A549 (cell line): ENCODE measurements at regions not wholly inside any gene's neighbourhood (a gene's known extent, or its start where the extent isn't known, plus 50 kb on each side); places are given as distances from the start of the nearest gene placed in this dataset.

Experiments
- ATAC-seq, 2 experiments: fragments of 200-7000 bp in 1 of 2; fragments of >200 bp in 1 of 2; cut with Nextera tagmentation in 1 of 2; cut with Tn5 transposase in 1 of 2; 3 replicates each; pipeline versions ENCODE4 v1.8.0 to v1.9.1; 2018 to 2020; ENCODE audit warnings: mild to moderate bottlenecking in 1 of 2, moderate library complexity in 1 of 2
- CTCF ChIA-PET: fragments of 300-600 bp; sonication (Branson Sonifier 250); formaldehyde crosslinking; extraction: SDS; loops from one replicate; lab custom pipeline; 2021; ENCODE audit warnings: antibody characterized with exemption, inconsistent platforms; lab: Yijun Ruan, JAX
- POLR2A ChIA-PET: fragments of 350-600 bp; formaldehyde crosslinking; extraction: SDS; loops from one replicate; lab custom pipeline; 2021; ENCODE audit warnings: antibody characterized with exemption, inconsistent platforms; lab: Yijun Ruan, JAX
- DNase-seq, 2 experiments: peaks; one replicate each; pipeline versions ENCODE4 v3.0.0 to v3.0.0-alpha.2; 2011 to 2016; ENCODE audit warnings: low read depth in 1 of 2, low spot score in 1 of 2
- FAIRE-seq: peaks from 2 replicates; lab custom pipeline; 2011; peaks lifted over from hg19 to GRCh38; lab: Jason Lieb, UNC
- H3K27ac ChIP-seq, 2 experiments: fragments of >200 bp; sonication (Bioruptor Twin); formaldehyde crosslinking; 3 replicates each; pipeline ENCODE4 v1.5.1; 2016 to 2017
- H3K4me1 ChIP-seq: fragments of >200 bp; sonication (Bioruptor Twin); formaldehyde crosslinking; 3 replicates; pipeline ENCODE4 v1.6.1; 2016
- H3K4me2 ChIP-seq: fragments of >200 bp; sonication (Bioruptor Twin); formaldehyde crosslinking; 3 replicates; pipeline ENCODE4 v1.6.1; 2016
- H3K4me3 ChIP-seq: fragments of >200 bp; sonication (Bioruptor Twin); formaldehyde crosslinking; 3 replicates; pipeline ENCODE4 v1.5.1; 2016
- H3K9me3 ChIP-seq: fragments of >200 bp; sonication (Bioruptor Twin); formaldehyde crosslinking; 3 replicates; pipeline ENCODE4 v1.6.1; 2016
- CEBPB ChIP-seq, 2 experiments: fragments of >200 bp in 1 of 2; sonication (Bioruptor Twin) in 1 of 2; formaldehyde crosslinking in 1 of 2; IDR thresholded peaks; 2 replicates each; pipeline ENCODE4 v1.6.1; 2012 to 2016
- EHMT2 ChIP-seq: fragments of 200-600 bp; sonication (generic); IDR thresholded peaks from 2 replicates; pipeline ENCODE4 v1.6.1; 2016; ENCODE audit warnings: antibody characterized with exemption, low read depth, mild to moderate bottlenecking, moderate library complexity
- EP300 ChIP-seq, 2 experiments: fragments of >200 bp; sonication (Bioruptor Twin); formaldehyde crosslinking; IDR thresholded peaks; 2 replicates in 1 of 2; 3 replicates in 1 of 2; pipeline ENCODE4 v1.6.1; 2016 to 2017
- ESRRA ChIP-seq: fragments of 150-350 bp; IDR thresholded peaks from 2 replicates; pipeline ENCODE4 v1.6.1; 2014; ENCODE audit warnings: mild to moderate bottlenecking, low read length, borderline replicate concordance
- GATA3 ChIP-seq: IDR thresholded peaks from 2 replicates; pipeline ENCODE4 v1.6.1; 2012; ENCODE audit warnings: borderline replicate concordance
- NPAS2 ChIP-seq: fragments of 250-450 bp; sonication (Bioruptor Pico); IDR thresholded peaks from 2 replicates; pipeline ENCODE4 v1.8.0; 2022; ENCODE audit warnings: mild to moderate bottlenecking, moderate library complexity, borderline replicate concordance
- RNF2 ChIP-seq: fragments of 200-600 bp; sonication (generic); IDR thresholded peaks from 2 replicates; pipeline ENCODE4 v1.6.1; 2016; ENCODE audit warnings: low read depth, mild to moderate bottlenecking, antibody characterized with exemption, moderate library complexity, borderline replicate concordance
- ZSCAN20 ChIP-seq: fragments of 250-450 bp; sonication (Bioruptor Pico); IDR thresholded peaks from 2 replicates; pipeline ENCODE4 v1.8.0; 2022; ENCODE audit warnings: mild to moderate bottlenecking, moderate library complexity
- WGBS: methylation state at CpG from one replicate; pipeline ENCODE4 v1.1.6; 2017; ENCODE audit errors: missing lambda C conversion rate; 5-methylcytosine and 5-hydroxymethylcytosine counted together
- TF ChIP-seq, protein P1 (sequence below): fragments of 200-600 bp; sonication (generic); IDR thresholded peaks from 2 replicates; pipeline ENCODE4 v1.6.1; 2016; ENCODE audit warnings: antibody characterized with exemption, mild to moderate bottlenecking, moderate library complexity
- TF ChIP-seq, protein P2 (sequence below): fragments of 250-450 bp; sonication (Bioruptor Pico); IDR thresholded peaks from 2 replicates; pipeline ENCODE4 v1.5.0; 2021; ENCODE audit warnings: mild to moderate bottlenecking, moderate library complexity, borderline replicate concordance

DNA sequence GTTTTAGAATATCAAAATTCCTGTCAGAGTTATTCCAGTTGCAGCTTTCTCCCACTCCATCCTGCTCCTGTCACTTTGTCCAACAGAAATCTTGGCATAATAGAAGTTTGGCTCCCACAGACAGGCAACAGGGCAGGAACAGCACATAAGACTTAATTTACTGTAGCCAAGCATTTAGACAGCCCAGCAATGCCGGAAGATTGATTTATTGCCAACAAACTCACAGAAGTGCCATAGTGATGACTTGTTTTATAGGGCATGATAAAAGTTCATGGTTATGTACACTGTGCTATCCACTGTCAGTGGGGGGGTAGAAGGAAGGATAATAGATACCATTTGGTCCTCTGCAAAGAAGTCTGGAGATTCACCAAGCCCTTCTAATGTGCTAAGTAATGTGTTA lies 98.3 kb upstream of the CBLB start:
- FAIRE-seq (no peak), DNase-seq (peak in 1 of 2 experiments; percentile 51), ATAC-seq (peak in 1 of 2 experiments; percentile 85; a peak in 4 of 6 replicates)
- Histone ChIP-seq H3K4me2 (0 out of 3 replicates have a peak overlapping the region, but pooled peaks have one; percentile 4), H3K9me3 (peaks cover 21% of the 10 kb centered on the region; the same call in 2 of the 3 replicates), H3K4me1 (peaks cover 16% of the 10 kb centered on the region; the same call in 1 of the 3 replicates), H3K27ac (peak overlapping the region in 1 of 2 experiments; percentile 31; a peak in 1 of 6 replicates), H3K4me3 (no peak overlapping the region)
- ChIA-PET CTCF (interaction anchor here (1.0 kb wide), 1 partner anchor 15 kb away, joined by 3 read pairs; no protein-coding TSS in a partner anchor), POLR2A (no interaction called here)
- 0% methylated on average over 1 of the region's 1 CpG for WGBS
- TF ChIP-seq GATA3 (peak; percentile 38; the same call in 1 of the 2 replicates), EP300 (IDR thresholded peaks at IDR 0.05) (no peak)
- TF ChIP-seq, protein P1, sequence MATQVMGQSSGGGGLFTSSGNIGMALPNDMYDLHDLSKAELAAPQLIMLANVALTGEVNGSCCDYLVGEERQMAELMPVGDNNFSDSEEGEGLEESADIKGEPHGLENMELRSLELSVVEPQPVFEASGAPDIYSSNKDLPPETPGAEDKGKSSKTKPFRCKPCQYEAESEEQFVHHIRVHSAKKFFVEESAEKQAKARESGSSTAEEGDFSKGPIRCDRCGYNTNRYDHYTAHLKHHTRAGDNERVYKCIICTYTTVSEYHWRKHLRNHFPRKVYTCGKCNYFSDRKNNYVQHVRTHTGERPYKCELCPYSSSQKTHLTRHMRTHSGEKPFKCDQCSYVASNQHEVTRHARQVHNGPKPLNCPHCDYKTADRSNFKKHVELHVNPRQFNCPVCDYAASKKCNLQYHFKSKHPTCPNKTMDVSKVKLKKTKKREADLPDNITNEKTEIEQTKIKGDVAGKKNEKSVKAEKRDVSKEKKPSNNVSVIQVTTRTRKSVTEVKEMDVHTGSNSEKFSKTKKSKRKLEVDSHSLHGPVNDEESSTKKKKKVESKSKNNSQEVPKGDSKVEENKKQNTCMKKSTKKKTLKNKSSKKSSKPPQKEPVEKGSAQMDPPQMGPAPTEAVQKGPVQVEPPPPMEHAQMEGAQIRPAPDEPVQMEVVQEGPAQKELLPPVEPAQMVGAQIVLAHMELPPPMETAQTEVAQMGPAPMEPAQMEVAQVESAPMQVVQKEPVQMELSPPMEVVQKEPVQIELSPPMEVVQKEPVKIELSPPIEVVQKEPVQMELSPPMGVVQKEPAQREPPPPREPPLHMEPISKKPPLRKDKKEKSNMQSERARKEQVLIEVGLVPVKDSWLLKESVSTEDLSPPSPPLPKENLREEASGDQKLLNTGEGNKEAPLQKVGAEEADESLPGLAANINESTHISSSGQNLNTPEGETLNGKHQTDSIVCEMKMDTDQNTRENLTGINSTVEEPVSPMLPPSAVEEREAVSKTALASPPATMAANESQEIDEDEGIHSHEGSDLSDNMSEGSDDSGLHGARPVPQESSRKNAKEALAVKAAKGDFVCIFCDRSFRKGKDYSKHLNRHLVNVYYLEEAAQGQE = no peak

DNA sequence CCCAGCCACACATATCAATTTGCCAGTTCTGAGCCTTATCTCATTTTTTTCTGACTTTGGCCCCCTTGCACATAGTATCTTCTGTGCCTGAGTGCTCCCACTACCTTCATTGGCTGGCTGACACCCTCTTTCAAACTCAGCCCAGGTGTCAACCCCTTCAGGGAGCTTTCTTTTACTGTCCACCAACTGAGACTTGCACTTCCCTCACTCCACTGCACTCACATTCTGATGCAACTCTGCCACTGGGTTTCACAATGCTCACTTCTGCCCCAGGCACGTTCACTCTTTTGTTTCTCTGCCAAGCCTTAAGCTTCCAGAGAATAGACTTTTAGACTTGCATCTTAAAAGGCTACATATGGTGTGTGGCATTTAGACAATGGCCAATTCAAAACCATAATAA lies 101.5 kb upstream of the CBLB start:
- FAIRE-seq = no peak

DNA sequence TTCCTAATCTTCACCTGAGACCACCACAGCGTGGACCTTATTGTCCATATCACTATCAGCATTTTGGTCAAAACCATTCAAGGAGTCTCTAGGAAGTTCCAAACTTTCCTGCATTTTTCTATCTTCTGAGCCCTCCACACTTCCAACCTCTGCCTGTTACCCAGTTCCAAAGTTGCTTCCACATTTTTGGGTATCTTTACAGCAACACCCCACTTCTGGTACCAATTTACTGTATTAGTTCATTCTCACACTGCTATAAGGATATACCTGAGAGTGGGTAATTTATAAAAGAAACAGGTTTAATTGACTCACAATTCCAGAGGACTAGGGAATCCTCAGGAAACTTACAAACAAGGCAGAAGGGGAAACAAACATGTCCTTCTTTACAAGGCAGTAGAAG lies 103.3 kb upstream of the CBLB start:
- 0% methylated on average over 1 of the region's 1 CpG for WGBS
- Histone ChIP-seq H3K9me3 (peaks cover 25% of the 10 kb centered on the region; the same call in 2 of the 3 replicates), H3K4me3 (no peak overlapping the region), H3K4me1 (peaks cover 5% of the 10 kb centered on the region; the same call in 1 of the 3 replicates), H3K4me2 (no peak overlapping the region), H3K27ac (no peak overlapping the region)
- TF ChIP-seq ESRRA (no peak), NPAS2 (no peak), EHMT2 (no peak), RNF2 (no peak)
- POLR2A ChIA-PET = no interaction called here
- FAIRE-seq (no peak), DNase-seq (no peak), ATAC-seq (no peak)
- CTCF ChIA-PET = no interaction called here

More for the DNA sequence above, 101.5 kb upstream of the CBLB start:
- 4% methylated on average over 1 of the region's 1 CpG for WGBS
- peak overlapping the region in 1 of 2 experiments; percentile 51; a peak in 3 of 6 replicates for H3K27ac ChIP-seq
- CTCF ChIA-PET = interaction anchor here (0.6 to 1.0 kb wide), 2 partner anchors 13 to 881 kb away, joined by 3 read pairs; no protein-coding TSS in a partner anchor
- no peak overlapping the region for H3K4me3 ChIP-seq
- DNase-seq (peak in 1 of 2 experiments; percentile 17), ATAC-seq (no peak)
- peaks cover 10% of the 10 kb centered on the region; the same call in 1 of the 3 replicates for H3K4me1 ChIP-seq
- POLR2A ChIA-PET = no interaction called here
- peaks cover 25% of the 10 kb centered on the region; the same call in 2 of the 3 replicates for H3K9me3 ChIP-seq
- TF ChIP-seq ZSCAN20 (CRISPR knock-in tag) = no peak
- TF ChIP-seq CEBPB (IDR thresholded peaks at IDR 0.05) = peak; percentile 11 to 73; a peak in 2 of 4 replicates
- H3K4me2 ChIP-seq = no peak overlapping the region

DNA sequence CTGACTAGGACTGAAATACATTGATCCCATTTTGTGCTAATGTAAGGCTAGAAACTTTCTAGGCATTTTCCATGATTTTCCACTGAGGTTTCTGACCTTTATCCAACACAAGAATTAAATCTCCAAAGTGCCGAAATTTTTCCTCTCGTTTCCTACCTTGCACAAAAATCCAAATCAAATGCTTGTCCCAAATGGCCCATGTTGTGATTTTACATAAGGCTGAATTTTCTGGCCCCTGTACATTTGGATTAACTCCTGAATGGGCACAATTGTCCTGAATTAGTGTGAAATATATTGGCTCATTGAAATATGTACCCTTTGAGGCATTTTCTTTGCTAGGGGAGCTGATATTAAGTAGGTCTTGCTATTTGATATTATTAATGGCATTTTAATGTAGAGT lies 105.6 kb upstream of the CBLB start:
- H3K4me1 ChIP-seq = no peaks in the 10 kb centered on the region
- H3K4me2 ChIP-seq = no peak overlapping the region
- FAIRE-seq = no peak
- CTCF ChIA-PET = no interaction called here
- no peak overlapping the region for H3K4me3 ChIP-seq
- POLR2A ChIA-PET = no interaction called here
- TF ChIP-seq, protein P2, sequence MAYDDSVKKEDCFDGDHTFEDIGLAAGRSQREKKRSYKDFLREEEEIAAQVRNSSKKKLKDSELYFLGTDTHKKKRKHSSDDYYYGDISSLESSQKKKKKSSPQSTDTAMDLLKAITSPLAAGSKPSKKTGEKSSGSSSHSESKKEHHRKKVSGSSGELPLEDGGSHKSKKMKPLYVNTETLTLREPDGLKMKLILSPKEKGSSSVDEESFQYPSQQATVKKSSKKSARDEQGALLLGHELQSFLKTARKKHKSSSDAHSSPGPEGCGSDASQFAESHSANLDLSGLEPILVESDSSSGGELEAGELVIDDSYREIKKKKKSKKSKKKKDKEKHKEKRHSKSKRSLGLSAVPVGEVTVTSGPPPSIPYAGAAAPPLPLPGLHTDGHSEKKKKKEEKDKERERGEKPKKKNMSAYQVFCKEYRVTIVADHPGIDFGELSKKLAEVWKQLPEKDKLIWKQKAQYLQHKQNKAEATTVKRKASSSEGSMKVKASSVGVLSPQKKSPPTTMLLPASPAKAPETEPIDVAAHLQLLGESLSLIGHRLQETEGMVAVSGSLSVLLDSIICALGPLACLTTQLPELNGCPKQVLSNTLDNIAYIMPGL (CRISPR knock-in tag) = no peak
- no peak for TF ChIP-seq RNF2
- H3K9me3 ChIP-seq = peaks cover 25% of the 10 kb centered on the region; the same call in 2 of the 3 replicates
- no peak for ATAC-seq
- 74% methylated on average over 2 of the region's 2 CpGs for WGBS
- H3K27ac ChIP-seq = no peak overlapping the region
- DNase-seq = no peak
